Upper lobe of left lung (tissue), 6 donors: ENCODE measurements at regions not wholly inside any gene's neighbourhood (a gene's known extent, or its start where the extent isn't known, plus 50 kb on each side); places are given as distances from the start of the nearest gene placed in this dataset.

Source experiments
- ATAC-seq, 2 donors: fragments of 200-7000 bp; cut with Tn5 transposase; one replicate each; pipeline ENCODE4 v1.9.1; 2022; ENCODE audit warnings: mild to moderate bottlenecking in 2 of 2, moderate library complexity in 2 of 2; ENCODE audit not compliant: low FRiP score in 2 of 2
- DNase-seq, 2 donors: peaks; one replicate each; pipeline ENCODE4 v3.0.0-alpha.2; 2019 to 2020
- H3K27ac ChIP-seq, 4 donors: fragments of 200-600 bp; sonication (generic); one replicate each; pipeline ENCODE4 v1.5.1; 2016 to 2019
- H3K27me3 ChIP-seq, 4 donors: fragments of 200-600 bp; sonication (generic); one replicate each; pipeline ENCODE4 v1.5.1; 2017 to 2019
- H3K36me3 ChIP-seq, 4 donors: fragments of 200-600 bp; sonication (generic); one replicate each; pipeline ENCODE4 v1.5.1; 2016 to 2019
- H3K4me1 ChIP-seq, 4 donors: fragments of 200-600 bp; sonication (generic); one replicate each; pipeline ENCODE4 v1.5.1; 2018 to 2019
- H3K4me3 ChIP-seq, 4 donors: fragments of 200-600 bp; sonication (generic); one replicate each; pipeline ENCODE4 v1.5.1; 2017 to 2019; ENCODE audit warnings: mild to moderate bottlenecking in 2 of 4, moderate library complexity in 1 of 4
- H3K9me3 ChIP-seq, 4 donors: fragments of 200-600 bp; sonication (generic); one replicate each; pipeline ENCODE4 v1.5.1; 2018 to 2019
- EP300 ChIP-seq, 4 donors: sonication (generic); formaldehyde crosslinking; IDR thresholded peaks; one replicate each; pipeline ENCODE4 v1.5.1; 2017; ENCODE audit warnings: antibody characterized with exemption in 4 of 4, control low read depth in 2 of 4
- POLR2A ChIP-seq, 4 donors: fragments of 450-650 bp; IDR thresholded peaks; one replicate each; pipeline ENCODE4 v1.5.1; 2016 to 2017; ENCODE audit warnings: antibody characterized with exemption in 4 of 4, mild to moderate bottlenecking in 2 of 4
- POLR2AphosphoS5 ChIP-seq, 2 donors: sonication (generic); formaldehyde crosslinking; IDR thresholded peaks; one replicate each; pipeline ENCODE4 v1.5.1; 2017; ENCODE audit warnings: antibody characterized with exemption in 2 of 2
- WGBS, 2 donors: methylation state at CpG; one replicate each; pipeline ENCODE4 v1.1.5; 2017 to 2018; 5-methylcytosine and 5-hydroxymethylcytosine counted together
- TF ChIP-seq, protein P1 (sequence below), 6 experiments: fragments of 450-650 bp in 4 of 6; fragments of 200-600 bp in 2 of 6; sonication (generic) in 2 of 6; IDR thresholded peaks; one replicate each; pipeline ENCODE4 v1.5.1; 2016 to 2019; ENCODE audit warnings: antibody characterized with exemption in 6 of 6
- donor health status: DM: no; HTN: no; CAD: no; lungs with moderate emphysema.
- donor health status: DM: no; HTN: yes; CAD: no; lungs with severe emphysema.

DNA sequence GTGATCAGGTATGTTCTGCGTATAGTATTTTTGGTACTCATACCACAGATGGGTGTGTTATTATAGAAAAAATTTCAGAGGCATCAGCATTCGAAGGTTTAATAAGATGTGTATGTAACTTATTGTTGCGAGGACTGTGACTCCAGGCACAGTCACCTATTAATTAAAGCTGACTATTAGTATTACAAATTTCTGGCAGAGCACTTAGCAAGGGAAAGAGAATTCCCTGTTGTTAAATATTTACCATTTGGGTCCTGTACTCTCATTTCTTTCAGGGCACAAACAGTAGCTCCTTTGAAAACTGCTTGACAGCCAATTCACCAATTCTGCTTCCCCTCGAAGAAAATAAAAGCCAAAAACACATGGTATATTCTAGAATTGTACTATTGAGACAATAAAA is 653.8 kb downstream of the ELAVL2 start:
- Histone ChIP-seq H3K9me3 (peaks cover 0 to 3% (median 0%) of the 10 kb centered on the region in 4 donors), H3K36me3 (no peaks in the 10 kb centered on the region), H3K4me1 (no peaks in the 10 kb centered on the region), H3K4me3 (no peak overlapping the region), H3K27ac (no peak overlapping the region), H3K27me3 (no peaks in the 10 kb centered on the region)
- DNase-seq (no peak), ATAC-seq (no peak)
- TF ChIP-seq POLR2A (IDR thresholded peaks at IDR 0.05), result no peak
- TF ChIP-seq, protein P1, sequence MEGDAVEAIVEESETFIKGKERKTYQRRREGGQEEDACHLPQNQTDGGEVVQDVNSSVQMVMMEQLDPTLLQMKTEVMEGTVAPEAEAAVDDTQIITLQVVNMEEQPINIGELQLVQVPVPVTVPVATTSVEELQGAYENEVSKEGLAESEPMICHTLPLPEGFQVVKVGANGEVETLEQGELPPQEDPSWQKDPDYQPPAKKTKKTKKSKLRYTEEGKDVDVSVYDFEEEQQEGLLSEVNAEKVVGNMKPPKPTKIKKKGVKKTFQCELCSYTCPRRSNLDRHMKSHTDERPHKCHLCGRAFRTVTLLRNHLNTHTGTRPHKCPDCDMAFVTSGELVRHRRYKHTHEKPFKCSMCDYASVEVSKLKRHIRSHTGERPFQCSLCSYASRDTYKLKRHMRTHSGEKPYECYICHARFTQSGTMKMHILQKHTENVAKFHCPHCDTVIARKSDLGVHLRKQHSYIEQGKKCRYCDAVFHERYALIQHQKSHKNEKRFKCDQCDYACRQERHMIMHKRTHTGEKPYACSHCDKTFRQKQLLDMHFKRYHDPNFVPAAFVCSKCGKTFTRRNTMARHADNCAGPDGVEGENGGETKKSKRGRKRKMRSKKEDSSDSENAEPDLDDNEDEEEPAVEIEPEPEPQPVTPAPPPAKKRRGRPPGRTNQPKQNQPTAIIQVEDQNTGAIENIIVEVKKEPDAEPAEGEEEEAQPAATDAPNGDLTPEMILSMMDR (IDR thresholded peaks at IDR 0.05), result no peak
- no peak for TF ChIP-seq EP300 (IDR thresholded peaks at IDR 0.05)
- 71 to 82% methylated on average over 4 of the region's 4 CpGs for whole genome bisulfite sequencing, 2 donors

- H3K27me3 ChIP-seq, result no peaks in the 10 kb centered on the region
- WGBS, 2 donors, result 46 to 47% methylated on average over 6 of the region's 6 CpGs
- H3K4me1 ChIP-seq, result no peaks in the 10 kb centered on the region
- no peak overlapping the region for H3K27ac ChIP-seq
- TF ChIP-seq POLR2AphosphoS5 (IDR thresholded peaks at IDR 0.05) (no peak), POLR2A (IDR thresholded peaks at IDR 0.05) (no peak), EP300 (IDR thresholded peaks at IDR 0.05) (no peak)
- TF ChIP-seq, protein P1 (IDR thresholded peaks at IDR 0.05), result no peak
- no peaks in the 10 kb centered on the region for H3K36me3 ChIP-seq
- no peak overlapping the region for H3K4me3 ChIP-seq
- no peak for DNase-seq
- peaks cover 0 to 3% (median 0%) of the 10 kb centered on the region in 4 donors for H3K9me3 ChIP-seq
- no peak for ATAC-seq
These were observed 652.9 kb downstream of the ELAVL2 start for GRCh38 chr9:23172979-23173637.

DNA sequence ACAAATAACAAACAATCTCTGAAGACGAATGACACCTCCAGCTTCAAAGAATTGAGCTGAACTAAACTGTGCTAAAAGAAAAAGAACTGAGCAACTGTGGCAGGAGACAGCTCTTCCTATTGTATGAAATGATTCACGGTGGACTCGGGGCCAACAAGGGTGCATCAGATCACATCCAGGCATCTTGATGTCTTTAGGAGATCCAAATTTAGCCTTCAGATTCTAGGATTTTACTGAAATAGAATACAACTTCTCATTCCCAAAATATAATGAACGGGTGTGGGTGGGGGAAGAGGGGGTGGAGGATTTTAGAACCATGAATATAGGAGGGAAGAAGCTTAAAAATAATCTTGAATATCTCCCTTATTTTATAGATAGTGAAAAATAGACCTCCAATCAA is 631.8 kb downstream of the ELAVL2 start:
- DNase-seq (no peak), ATAC-seq (no peak)
- H3K4me1 ChIP-seq, result no peaks in the 10 kb centered on the region
- no peaks in the 10 kb centered on the region for H3K27me3 ChIP-seq
- WGBS, 2 donors, result 83 to 88% methylated on average over 4 of the region's 4 CpGs
- no peaks in the 10 kb centered on the region for H3K36me3 ChIP-seq
- no peaks in the 10 kb centered on the region for H3K9me3 ChIP-seq
- H3K27ac ChIP-seq, result no peak overlapping the region
- no peak overlapping the region for H3K4me3 ChIP-seq
- no peak for TF ChIP-seq POLR2A (IDR thresholded peaks at IDR 0.05)
- TF ChIP-seq, protein P1 (IDR thresholded peaks at IDR 0.05), result no peak
- TF ChIP-seq POLR2AphosphoS5 (IDR thresholded peaks at IDR 0.05), result no peak
- TF ChIP-seq EP300 (IDR thresholded peaks at IDR 0.05), result no peak

DNA sequence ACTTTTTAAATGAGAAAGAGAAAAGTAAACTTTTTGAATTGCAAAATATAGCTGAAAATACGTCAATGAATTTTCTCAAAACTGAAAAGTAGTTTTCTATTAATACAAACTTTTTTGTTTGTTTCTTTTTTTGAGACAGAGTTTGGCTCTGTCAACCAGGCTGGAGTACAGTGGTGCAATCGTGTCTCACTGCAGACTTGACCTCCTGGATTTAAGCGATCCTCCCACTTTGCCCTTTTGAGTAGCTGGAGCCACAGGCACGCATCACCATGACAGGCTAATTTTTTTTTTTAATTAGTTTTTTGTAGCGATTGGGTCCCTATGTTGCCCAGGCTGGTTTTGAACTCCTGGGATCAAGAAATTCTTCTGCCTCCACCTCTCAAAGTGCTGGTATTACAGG is 610.4 kb downstream of the ELAVL2 start:
- DNase-seq, result no peak
- H3K4me1 ChIP-seq, result no peaks in the 10 kb centered on the region
- 51 to 57% methylated on average over 5 of the region's 5 CpGs for WGBS, 2 donors
- no peaks in the 10 kb centered on the region for H3K36me3 ChIP-seq
- ATAC-seq, result no peak
- no peaks in the 10 kb centered on the region for H3K9me3 ChIP-seq
- no peak for TF ChIP-seq POLR2AphosphoS5 (IDR thresholded peaks at IDR 0.05)
- TF ChIP-seq EP300 (IDR thresholded peaks at IDR 0.05), result no peak
- TF ChIP-seq POLR2A (IDR thresholded peaks at IDR 0.05), result no peak
- TF ChIP-seq, protein P1 (IDR thresholded peaks at IDR 0.05), result no peak
- no peak overlapping the region for H3K27ac ChIP-seq
- H3K4me3 ChIP-seq, result no peak overlapping the region
- no peaks in the 10 kb centered on the region for H3K27me3 ChIP-seq

DNA sequence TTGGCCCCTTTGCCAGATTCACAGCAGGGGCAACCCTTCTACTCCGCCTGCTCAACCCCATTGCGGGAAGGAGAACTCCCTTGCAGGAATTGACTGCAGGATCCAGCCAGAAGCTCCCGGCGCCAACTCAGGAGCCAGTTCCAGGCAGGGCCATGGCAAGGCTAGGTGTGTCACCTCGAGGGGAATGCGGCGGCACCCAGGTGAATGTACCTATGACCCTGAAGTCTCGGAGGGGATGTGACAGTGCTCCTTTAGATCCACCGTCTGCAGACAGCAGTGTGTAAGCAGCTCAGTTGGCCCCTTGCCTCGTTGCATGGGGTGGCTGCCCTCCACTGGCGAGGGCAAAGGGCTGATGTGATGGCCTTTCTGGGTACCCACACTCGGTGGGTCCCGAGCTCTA is 606.6 kb downstream of the ELAVL2 start:
- H3K27me3 ChIP-seq, result no peaks in the 10 kb centered on the region
- 85% methylated on average over 11 to 13 of the region's 13 CpGs for WGBS, 2 donors
- H3K36me3 ChIP-seq, result no peaks in the 10 kb centered on the region
- TF ChIP-seq, protein P1 (IDR thresholded peaks at IDR 0.05), result no peak
- no peak for TF ChIP-seq EP300 (IDR thresholded peaks at IDR 0.05)
- no peak for TF ChIP-seq POLR2AphosphoS5 (IDR thresholded peaks at IDR 0.05)
- no peak for TF ChIP-seq POLR2A (IDR thresholded peaks at IDR 0.05)
- no peak overlapping the region for H3K27ac ChIP-seq
- no peaks in the 10 kb centered on the region for H3K9me3 ChIP-seq
- DNase-seq, result peak in 1 of 2 donors; percentile 10
- ATAC-seq, result peak in 1 of 2 donors; percentile 8
- no peaks in the 10 kb centered on the region for H3K4me1 ChIP-seq
- no peak overlapping the region for H3K4me3 ChIP-seq
